ENCODE measurements at regions not wholly inside any gene's neighbourhood (a gene's known extent, or its start where the extent isn't known, plus 50 kb on each side); places are given as distances from the start of the nearest gene placed in this dataset.

DNA sequence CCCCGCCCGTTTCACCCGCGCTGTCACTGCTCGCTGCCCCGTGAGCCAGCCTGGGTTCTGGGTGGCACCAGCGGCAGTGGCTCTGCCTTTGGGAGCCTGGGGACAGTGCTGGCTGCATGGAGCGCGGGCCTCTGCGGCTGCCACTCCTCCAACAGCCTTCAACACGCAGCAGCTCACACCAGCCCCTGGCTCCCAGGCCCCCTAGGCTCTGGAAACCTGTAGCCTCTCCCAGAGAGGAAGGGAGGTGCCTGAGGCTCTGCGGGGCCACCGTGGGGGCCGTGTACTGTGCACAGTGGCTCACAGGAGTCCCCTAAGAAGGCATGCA lies 163.9 kb upstream of the AFDN start:
- TF ChIP-seq TAF1 (IDR thresholded peaks at IDR 0.05; ENCODE audit: borderline replicate concordance, low read depth, low read length) (no peak), POLR2A (IDR thresholded peaks at IDR 0.05; ENCODE audit: low read depth, low read length) (no peak), POLR2AphosphoS5 (IDR thresholded peaks at IDR 0.05; ENCODE audit: low read depth, low read length) (no peak)
- FAIRE-seq = no peak
- no peak for DNase-seq (ENCODE audit: insufficient read length)

DNA sequence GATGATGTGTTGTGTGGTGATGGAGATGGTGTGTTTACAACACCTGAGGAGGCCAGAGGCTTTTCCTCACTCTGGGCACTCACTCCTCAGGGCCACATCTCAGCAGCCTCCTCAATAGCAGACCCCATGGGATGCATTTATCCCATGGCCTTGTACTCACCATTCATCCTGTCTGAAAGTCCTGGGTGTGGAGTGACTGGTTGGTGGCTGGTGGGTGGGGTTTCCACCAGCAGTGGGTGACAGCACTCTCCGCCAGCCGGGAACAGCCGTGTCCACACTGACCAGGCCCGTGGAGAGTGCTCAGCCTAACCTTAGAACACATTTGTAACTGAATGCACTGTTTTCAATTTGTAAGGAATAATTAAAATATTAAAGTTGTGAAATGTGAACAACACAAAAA lies 163.4 kb upstream of the AFDN start:
- TF ChIP-seq POLR2A (IDR thresholded peaks at IDR 0.05; ENCODE audit: low read depth, low read length) = no peak
- TF ChIP-seq TAF1 (IDR thresholded peaks at IDR 0.05; ENCODE audit: borderline replicate concordance, low read depth, low read length) = no peak
- TF ChIP-seq POLR2AphosphoS5 (IDR thresholded peaks at IDR 0.05; ENCODE audit: low read depth, low read length) = no peak
- no peak for FAIRE-seq

DNA sequence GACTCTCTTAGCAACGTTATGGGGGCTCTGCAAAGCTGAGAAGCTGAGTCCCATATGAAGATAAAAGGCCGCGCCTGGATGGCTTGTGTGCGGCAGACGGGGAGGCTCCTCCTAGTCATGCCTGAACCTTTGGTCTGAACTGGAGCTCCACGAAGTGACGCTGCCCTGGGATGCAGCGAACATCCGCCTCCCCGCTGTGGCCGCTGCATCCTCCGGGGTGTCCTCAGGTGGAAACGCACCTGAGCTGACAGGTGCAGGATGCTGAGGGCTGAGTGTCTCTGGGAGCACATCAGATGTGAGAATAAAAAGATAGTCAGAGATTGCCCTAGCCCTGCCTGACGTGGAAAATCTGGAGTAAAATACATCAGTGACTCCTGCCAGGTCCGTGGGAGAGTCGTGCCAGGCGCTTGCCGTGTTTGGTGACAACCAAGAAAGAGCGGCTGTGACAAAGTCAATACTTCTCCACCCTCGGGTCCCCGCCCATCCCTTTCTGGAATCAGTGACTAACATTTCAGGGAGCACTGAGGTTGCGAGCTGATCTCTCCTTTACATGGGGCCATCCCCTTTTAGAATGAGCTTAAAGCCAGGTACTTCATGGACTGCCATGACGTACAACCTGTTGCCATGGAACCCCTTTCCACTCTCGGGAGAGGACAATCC lies 162.8 kb upstream of the AFDN start:
- FAIRE-seq (no peak), DNase-seq (ENCODE audit: insufficient read length) (no peak)
- TF ChIP-seq POLR2AphosphoS5 (IDR thresholded peaks at IDR 0.05; ENCODE audit: low read depth, low read length) (no peak), POLR2A (IDR thresholded peaks at IDR 0.05; ENCODE audit: low read depth, low read length) (no peak), TAF1 (IDR thresholded peaks at IDR 0.05; ENCODE audit: borderline replicate concordance, low read depth, low read length) (no peak)

More for the DNA sequence above, 163.4 kb upstream of the AFDN start:
- no peak for DNase-seq (ENCODE audit: insufficient read length)

DNA sequence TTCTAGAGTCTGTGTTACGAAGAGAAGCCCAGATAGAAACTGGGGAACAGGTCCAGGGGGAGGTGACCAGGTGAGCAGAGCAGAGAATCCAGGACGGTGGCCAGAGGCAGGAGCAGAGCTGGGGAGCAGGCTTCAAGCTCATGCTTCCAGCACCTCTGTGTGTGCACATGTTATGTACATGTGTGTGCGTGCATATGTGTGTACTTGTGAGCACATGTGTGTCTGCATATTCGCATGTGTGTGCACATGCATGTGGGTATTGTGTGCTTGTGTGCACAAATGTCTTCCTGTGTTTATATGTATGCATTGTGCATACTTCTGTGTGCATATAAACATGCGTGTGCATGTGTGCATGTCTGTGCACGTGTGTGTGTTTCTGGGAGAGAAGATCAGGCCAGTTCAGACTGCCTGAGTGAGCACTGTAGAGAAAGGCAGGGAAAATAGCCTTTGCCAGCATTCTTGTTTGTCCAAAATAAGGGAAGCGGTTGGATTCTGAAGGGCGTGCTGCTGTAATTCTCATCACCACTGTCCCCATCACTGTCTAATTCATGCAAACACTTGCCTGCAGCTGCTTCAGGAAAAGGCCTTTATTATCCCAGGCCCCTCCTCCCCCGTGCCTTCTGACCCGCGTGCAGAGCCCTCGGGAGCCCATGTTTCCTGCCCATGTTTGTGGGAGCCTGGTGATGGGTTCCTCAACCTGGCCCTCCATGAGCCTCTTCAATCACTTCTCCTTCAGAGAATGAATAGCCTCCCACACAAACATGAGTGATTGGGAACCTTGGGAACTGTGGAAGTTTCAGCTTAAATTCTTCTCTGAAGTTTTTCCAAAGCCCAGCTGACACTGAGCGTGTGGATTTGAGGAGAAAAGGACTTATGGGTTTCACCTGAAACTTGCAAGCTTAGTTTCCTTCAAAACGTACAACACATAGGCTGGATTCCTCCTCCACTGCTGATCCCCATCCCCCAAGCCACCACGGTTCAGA lies 161.7 kb upstream of the AFDN start:
- TF ChIP-seq POLR2AphosphoS5 (IDR thresholded peaks at IDR 0.05; ENCODE audit: low read depth, low read length) (no peak), TAF1 (IDR thresholded peaks at IDR 0.05; ENCODE audit: borderline replicate concordance, low read depth, low read length) (no peak), POLR2A (IDR thresholded peaks at IDR 0.05; ENCODE audit: low read depth, low read length) (no peak)
- no peak for DNase-seq (ENCODE audit: insufficient read length)
- FAIRE-seq = no peak

DNA sequence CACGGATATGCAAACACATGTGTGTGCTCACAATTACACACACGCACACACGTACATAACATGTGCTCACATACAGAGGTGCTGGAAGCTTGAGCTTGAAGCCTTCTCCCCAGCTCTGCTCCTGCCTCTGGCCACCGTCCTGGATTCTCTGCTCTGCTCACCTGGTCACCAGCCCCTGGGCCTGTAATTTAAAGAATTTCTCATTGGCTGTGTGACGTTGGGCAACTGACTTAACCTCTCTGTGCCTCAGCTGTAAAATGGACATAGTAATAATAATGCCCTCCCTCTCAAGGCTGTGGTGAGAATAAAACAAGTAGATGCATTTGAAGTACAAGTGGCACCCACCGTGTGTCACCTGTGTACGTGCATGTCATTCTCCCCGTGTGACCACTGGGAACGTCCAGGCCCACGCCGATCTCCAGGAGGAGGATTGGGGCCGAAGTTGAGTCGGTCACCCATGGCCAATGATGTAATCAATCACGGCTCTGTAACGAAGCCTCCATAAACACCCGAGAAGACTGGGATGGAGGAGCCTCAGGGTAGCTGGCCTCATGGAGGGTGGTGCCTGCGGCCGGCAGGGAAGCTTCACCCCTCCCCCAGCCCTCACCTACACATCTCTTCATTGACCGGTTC lies 160.9 kb upstream of the AFDN start:
- TF ChIP-seq POLR2A (IDR thresholded peaks at IDR 0.05; ENCODE audit: low read depth, low read length) (no peak), POLR2AphosphoS5 (IDR thresholded peaks at IDR 0.05; ENCODE audit: low read depth, low read length) (no peak)
- no peak for FAIRE-seq
- DNase-seq (ENCODE audit: insufficient read length) = no peak

DNA sequence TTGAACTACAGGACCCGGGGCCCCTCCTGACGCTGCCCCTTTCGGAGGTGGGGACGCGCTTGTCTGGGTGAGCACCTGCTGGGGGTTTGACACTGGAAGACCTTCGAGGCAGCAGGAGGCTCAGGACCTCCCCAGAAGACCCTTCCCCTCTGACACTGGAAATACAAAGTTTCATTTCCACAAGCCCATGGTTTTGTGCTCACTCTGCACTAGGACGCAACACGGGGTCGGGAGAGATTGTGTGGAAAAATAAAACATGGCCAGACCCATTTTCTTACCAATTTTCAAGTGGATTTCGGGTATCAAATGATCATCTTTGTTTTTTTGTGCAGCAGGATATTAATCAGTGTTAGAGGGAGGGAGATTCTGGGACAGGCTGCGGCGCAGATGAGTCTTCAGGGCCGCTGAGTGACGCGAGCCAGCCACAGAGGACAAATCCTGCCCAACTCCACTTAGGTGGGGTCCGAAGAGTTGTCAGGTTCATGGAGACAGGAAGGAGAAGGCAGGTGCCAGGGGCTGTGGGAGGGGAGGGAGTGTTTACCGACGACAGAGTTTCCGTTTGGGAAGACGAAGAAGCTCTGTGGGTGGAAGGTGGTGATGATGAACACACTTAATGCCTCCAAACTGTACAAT lies 160.0 kb upstream of the AFDN start:
- FAIRE-seq (no peak), DNase-seq (ENCODE audit: insufficient read length) (no peak)
- TF ChIP-seq TAF1 (IDR thresholded peaks at IDR 0.05; ENCODE audit: borderline replicate concordance, low read depth, low read length) = no peak
- TF ChIP-seq POLR2AphosphoS5 (IDR thresholded peaks at IDR 0.05; ENCODE audit: low read depth, low read length) = no peak
- no peak for TF ChIP-seq POLR2A (IDR thresholded peaks at IDR 0.05; ENCODE audit: low read depth, low read length)

DNA sequence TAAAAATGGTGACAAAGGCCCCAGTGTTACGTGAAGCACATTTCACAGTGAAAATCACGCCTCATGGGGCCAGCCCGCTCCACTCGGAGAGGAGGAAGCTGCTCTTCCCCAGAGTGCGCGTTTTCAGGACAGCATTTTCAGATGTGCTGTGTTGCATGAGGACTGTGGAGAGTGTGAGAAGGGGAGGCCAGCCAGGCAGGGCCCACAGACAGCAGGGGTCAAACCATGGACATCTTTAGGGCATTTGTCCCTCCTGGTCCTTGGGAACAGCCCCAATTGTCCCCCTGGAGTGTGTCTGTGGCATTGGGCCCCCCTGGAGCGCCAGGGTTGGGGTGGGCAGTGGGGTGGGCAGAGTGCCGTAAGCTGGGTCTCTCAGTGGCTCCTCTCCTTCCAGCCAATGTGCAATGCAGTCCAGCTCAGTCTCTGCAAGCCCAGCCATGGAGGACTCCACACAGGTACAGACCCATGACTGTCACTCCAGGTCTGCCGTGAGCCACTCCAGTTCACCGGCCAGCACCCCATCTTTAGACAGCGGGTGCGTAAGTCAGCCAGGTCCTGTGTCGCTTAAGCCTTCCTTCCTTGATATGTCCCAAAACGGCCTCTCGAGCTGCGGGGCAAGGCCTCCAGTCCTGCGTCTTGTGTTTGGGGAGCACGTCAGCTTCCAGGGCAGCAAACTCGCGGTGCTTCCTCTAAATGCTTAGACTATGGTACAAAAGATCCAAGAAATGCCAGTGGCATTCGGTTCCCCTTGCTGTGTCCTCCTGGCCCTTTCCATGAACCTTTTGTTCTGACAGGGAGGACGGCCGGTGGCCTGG lies 159.3 kb upstream of the AFDN start:
- DNase-seq (ENCODE audit: insufficient read length) (no peak), FAIRE-seq (no peak)
- TF ChIP-seq TAF1 (IDR thresholded peaks at IDR 0.05; ENCODE audit: borderline replicate concordance, low read depth, low read length) (no peak), POLR2AphosphoS5 (IDR thresholded peaks at IDR 0.05; ENCODE audit: low read depth, low read length) (no peak), POLR2A (IDR thresholded peaks at IDR 0.05; ENCODE audit: low read depth, low read length) (no peak)

DNA sequence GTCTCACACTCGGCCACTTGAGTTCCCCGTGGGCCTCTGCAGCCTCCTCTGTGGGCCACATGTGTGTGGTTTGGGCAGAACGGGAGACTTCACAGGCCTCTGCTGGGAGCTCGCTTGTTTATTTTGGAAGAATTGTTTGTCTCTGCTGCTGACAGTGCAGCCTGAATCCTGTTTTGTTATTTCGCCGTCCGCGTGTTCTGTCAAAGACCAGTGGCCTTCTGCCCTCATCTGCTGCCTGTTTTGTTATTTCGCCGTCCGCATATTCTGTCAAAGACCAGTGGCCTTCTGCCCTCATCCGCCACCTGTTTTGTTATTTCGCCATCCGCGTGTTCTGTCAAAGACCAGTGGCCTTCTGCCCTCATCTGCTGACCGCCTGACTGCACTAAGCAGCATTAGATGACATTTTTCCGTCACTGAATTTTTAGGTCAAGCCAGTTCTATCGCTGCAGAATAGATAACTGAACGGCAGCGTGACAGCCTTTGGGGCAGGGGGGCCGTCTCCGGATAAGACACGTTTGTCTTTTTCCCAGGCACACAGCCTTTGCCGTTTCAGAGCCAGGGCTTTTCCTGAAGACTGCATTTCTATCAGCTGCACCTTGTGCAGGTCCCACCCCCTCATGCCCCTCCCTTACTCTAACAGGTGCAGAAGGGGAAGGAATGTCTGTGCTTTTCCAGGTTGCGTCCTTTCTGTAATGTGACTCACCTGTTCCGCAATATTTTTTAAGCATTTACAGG lies 158.5 kb upstream of the AFDN start:
- no peak for TF ChIP-seq POLR2A (IDR thresholded peaks at IDR 0.05; ENCODE audit: low read depth, low read length)
- no peak for TF ChIP-seq TAF1 (IDR thresholded peaks at IDR 0.05; ENCODE audit: borderline replicate concordance, low read depth, low read length)
- no peak for TF ChIP-seq POLR2AphosphoS5 (IDR thresholded peaks at IDR 0.05; ENCODE audit: low read depth, low read length)
- DNase-seq (ENCODE audit: insufficient read length) = no peak
- no peak for FAIRE-seq

DNA sequence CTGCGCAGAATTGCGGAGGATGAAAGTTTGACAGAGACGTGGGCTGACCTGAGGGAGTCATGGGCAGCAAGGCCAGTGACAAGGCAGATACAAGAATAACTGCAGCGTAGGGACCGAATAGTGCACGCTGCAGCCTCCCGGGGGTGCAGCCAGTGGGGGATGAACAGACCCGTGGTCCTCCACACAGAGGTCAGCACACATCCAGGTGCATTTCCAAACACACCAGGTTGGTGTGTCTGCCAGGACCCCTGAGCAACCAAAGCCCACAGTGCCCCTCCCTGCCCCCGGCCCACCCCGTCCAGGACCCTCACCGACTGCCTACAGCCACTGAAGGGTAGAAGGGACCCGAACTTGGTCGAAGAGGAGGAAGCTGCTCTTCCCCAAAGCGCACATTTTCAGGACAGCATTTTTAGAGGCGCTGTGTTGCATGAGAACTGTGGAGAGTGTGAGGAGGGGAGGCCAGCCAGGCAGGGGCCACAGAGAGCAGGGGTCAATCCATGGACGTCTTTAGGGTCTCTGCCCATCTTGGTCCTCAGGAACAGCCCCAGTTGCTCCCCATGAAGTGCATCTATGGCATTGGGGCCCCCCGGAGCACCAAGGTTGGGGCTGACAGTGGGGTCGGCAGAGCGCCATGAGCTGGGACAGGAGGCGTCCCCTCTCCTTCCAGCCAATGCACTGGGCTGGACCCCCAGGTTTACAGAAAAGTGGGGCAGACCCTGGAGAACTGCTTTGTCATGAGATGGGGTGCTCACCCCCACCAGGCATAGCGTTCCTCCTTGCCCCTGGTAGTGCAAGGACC lies 157.8 kb upstream of the AFDN start:
- DNase-seq (ENCODE audit: insufficient read length) = no peak
- no peak for FAIRE-seq
- TF ChIP-seq POLR2A (IDR thresholded peaks at IDR 0.05; ENCODE audit: low read depth, low read length) (no peak), POLR2AphosphoS5 (IDR thresholded peaks at IDR 0.05; ENCODE audit: low read depth, low read length) (no peak)

DNA sequence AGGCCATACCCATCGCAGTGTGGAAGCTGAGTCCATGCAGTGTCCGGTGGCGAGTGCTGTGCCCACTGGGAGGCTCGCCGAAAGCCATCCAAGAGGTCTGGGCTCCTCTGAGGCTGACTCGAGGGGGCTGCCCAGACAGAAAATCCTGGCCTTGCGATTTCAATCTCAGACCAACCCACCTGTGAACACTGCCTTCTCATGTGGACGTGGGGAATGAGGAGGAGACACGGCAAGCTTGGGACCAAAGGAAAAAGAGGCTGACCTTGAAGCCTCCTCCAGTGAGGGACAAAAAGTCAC lies 157.2 kb upstream of the AFDN start:
- FAIRE-seq (no peak), DNase-seq (ENCODE audit: insufficient read length) (no peak)
- no peak for TF ChIP-seq POLR2AphosphoS5 (IDR thresholded peaks at IDR 0.05; ENCODE audit: low read depth, low read length)
- no peak for TF ChIP-seq TAF1 (IDR thresholded peaks at IDR 0.05; ENCODE audit: borderline replicate concordance, low read depth, low read length)
